ENCODE measurements at regions not wholly inside any gene's neighbourhood (a gene's known extent, or its start where the extent isn't known, plus 50 kb on each side); places are given as distances from the start of the nearest gene placed in this dataset.

DNA sequence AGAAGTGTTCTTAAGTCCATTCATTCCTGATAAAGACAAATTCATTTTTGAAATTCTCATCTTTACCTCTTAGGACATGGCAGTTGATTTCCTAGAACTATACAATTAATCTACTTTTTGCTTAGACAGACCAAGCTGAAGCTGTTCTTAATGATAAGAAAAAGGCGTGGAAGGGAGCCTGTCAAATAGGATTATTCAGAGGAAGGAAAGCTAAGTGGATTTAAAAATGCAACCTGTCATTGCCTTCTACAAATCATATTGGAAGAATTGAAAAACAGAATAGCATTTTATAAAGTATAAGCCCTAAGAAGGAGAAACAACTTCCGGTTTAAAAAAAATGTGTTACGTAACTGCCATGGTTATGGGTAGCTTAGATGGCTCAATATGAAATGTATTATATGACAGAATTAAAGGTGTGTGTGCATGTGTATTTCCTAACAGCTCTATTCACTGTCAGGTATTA is 81.2 kb upstream of the RAP2B start:
- no peak for DNase-seq

GRCh38 chr3:153084431-153084830 is 77.6 kb upstream of the RAP2B start:
- DNase-seq, result no peak

- no peak for DNase-seq
Measured at GRCh38 chr3:153087595-153088566, 74.1 kb upstream of the RAP2B start.

DNA sequence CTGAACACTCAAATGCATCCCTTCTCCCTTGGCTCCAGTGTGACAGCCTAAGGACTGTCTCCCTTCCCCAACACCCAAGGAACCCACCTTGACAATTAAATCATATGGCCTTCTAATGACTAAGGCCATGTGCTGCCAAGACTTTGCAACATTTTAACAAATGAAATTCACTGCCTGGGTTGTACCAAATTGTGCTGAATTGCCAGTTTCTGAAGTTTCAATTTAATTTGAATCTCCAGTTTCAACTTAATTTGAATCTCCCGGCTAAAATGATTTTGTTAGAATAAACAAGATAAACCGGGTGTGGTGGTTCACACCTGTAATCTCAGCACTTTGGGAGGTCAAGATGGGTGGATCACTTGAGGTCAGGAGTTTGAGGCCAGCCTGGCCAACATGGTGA is 72.4 kb upstream of the RAP2B start:
- no peak for DNase-seq

DNA sequence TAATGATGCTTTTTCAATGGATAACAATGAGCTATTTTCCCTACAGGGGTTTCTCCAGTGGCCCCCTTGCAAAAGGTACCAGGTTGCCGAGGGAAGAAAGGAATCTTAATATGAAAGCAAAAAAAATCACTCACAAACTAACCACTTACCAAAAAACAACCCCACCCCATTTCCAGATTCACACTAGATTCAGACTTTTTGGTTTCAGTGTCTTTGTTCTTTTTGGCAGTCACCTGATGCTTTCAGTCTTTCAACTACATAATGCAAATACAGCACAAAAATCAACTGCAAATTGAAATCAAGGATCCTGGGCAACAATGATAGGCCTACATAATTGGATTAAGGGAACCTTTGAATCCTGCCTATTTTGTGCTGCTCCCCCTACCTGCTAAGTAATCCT is 71.1 kb upstream of the RAP2B start:
- peak; percentile 5 for DNase-seq

GRCh38 chr3:153093629-153094028 is 68.4 kb upstream of the RAP2B start:
- no peak for DNase-seq

DNA sequence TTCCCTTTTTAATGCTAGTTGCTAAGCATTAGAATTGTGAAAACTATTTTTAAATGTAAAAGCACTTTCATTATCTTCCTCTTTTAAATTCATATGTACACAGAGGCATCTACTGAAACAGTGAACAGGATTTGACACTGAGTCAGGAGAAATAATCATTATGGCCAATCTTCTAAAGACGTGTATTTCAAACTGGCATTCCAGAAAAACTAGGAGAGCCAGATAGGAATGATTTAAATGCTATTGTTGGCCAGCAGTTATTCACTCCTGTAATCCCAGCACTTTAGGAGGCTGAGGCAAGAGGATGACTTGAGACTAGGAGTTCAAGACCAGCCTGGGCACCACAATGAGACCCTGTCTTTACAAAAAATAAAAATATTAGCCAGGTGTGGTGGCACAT is 67.6 kb upstream of the RAP2B start:
- DNase-seq, result no peak

GRCh38 chr3:153095441-153095840 is 66.6 kb upstream of the RAP2B start:
- DNase-seq, result no peak

DNA sequence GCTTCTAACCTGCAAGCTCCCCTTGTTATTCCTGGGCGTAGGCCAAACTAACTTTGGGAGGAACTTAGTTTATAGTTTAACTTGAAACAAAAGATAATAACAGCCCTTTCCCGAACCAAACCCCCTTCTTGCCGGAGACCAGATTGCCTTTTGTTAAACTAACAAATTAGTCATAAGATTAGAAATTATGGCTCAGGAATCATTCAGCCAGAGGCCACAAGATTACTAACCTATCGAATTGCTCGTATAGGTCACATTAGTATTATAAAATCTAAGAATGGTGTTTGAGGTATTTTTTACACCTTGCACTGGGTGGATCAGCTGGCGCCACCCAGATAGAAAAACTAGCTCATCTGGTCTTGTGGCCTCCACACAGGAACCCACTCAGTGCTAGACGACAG is 65.3 kb upstream of the RAP2B start:
- no peak for DNase-seq

- DNase-seq, result no peak
Measured at GRCh38 chr3:153097213-153097612, 64.8 kb upstream of the RAP2B start.

DNA sequence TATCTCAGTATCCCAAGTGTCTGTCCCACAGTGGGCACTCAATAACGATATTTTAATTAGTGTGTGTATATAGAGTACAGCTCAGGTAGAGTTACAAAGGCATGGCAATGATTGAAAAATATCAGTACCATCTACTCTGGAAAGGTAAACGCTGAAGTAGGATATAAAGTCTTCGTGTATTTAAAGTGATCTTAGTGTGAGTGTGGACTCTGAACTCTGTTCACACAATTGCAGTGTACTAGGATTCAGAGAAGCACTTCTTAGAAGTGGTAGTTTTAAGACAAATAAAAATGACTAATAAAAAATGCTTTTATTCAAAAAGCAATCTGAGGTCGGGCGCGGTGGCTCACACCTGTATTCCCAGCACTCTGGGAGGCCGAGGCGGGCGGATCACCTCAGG is 62.9 kb upstream of the RAP2B start:
- DNase-seq, result no peak

DNA sequence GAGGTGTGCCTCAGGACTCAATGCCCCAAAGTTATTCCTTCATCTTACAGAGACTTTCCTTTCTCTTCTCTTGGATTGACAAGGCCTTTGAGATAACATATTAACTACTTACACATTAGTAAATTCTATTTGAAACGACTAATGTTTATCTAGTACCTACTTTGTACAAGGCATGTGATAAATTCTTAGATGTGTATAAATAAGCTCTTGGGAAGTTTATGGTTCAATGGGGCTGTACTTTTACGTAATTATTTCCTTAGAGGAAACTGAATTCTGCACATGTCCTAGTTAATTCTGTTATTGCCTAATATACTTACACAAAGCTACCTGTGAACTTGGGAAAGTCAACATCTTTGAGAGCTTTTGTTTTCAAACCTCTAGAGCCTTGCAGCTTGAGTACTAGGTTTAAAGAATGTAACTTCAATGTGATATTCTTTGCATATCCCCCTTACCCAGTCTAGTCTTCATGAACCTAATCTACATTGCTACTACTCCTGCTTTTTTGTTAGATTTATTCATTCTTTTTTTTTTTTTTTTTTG is 58.5 kb upstream of the RAP2B start:
- DNase-seq, result no peak

DNA sequence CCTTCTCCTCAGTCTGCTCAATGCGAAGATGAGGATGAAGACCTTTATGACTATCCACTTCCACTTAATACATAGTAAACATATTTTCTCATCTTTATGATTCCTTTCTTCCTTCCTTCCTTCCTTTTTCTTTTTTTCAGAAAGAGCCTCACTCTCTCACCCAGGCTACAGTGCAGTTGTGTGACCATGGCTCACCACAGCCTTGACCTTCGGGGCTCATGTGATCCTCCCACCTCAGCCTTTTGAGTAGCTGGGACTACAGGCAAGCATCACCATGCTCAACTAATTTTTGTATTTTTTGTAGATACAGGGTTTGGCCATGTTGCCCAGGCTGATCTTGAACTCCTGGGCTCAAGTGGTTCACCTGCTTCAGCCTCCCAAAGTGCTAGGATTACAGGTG is 52.0 kb upstream of the RAP2B start:
- DNase-seq, result no peak

- DNase-seq, result no peak
Measured at GRCh38 chr3:153111016-153111415, 51.0 kb upstream of the RAP2B start.
